HAP-1 (cell line): ENCODE measurements at regions not wholly inside any gene's neighbourhood (a gene's known extent, or its start where the extent isn't known, plus 50 kb on each side); places are given as distances from the start of the nearest gene placed in this dataset.
"Not testable (repeated sequence)": the region's sequence is repeated elsewhere in the genome, so short reads cannot be mapped to it uniquely, and the experiment has no call there.

Experiments
- DNase-seq, 2 experiments: peaks; one replicate each; pipeline ENCODE4 v3.0.0-alpha.2; 2016 to 2020; ENCODE audit warnings: low spot score in 2 of 2
- H3K27me3 ChIP-seq: fragments of 250-450 bp; sonication (Bioruptor Pico); 2 replicates; pipeline ENCODE4 v1.5.1; 2020; ENCODE audit warnings: low read depth, mild to moderate bottlenecking, moderate library complexity
- H3K36me3 ChIP-seq: fragments of 250-450 bp; sonication (Bioruptor Pico); replicated peaks from 2 replicates; pipeline ENCODE4 v1.5.1; 2020; ENCODE audit warnings: mild to moderate bottlenecking
- H3K4me1 ChIP-seq: fragments of 250-450 bp; sonication (Bioruptor Pico); 2 replicates; pipeline ENCODE4 v1.5.1; 2020; ENCODE audit warnings: mild to moderate bottlenecking
- H3K4me3 ChIP-seq: fragments of 250-450 bp; sonication (Bioruptor Pico); 2 replicates; pipeline ENCODE4 v1.5.1; 2020; ENCODE audit warnings: mild to moderate bottlenecking, moderate library complexity
- H3K9me3 ChIP-seq: fragments of 250-450 bp; sonication (Bioruptor Pico); 2 replicates; pipeline ENCODE4 v1.5.1; 2020; ENCODE audit warnings: mild to moderate bottlenecking, moderate library complexity
- in situ Hi-C: fragments of 300-500 bp; cut with MboI; formaldehyde crosslinking; loops from 3 replicates; pipeline ENCODE4 v1.14.3; 2020; ENCODE audit warnings: low sequenced_read_pairs, inconsistent platforms, mixed read lengths

- H3K36me3 ChIP-seq, H3K4me3 ChIP-seq, H3K4me1 ChIP-seq, DNase-seq, H3K27me3 ChIP-seq, H3K9me3 ChIP-seq, in situ Hi-C loops: not testable (repeated sequence)
These were observed 60.5 kb downstream of the GOLGA6L22 start for GRCh38 chr15:22519213-22519612.

GRCh38 chr15:22526537-22526936 is 67.8 kb downstream of the GOLGA6L22 start:
- H3K27me3 ChIP-seq, DNase-seq, H3K9me3 ChIP-seq, H3K4me3 ChIP-seq, in situ Hi-C loops, H3K4me1 ChIP-seq, H3K36me3 ChIP-seq: not testable (repeated sequence)

- in situ Hi-C loops, H3K36me3 ChIP-seq, H3K27me3 ChIP-seq, H3K9me3 ChIP-seq, H3K4me1 ChIP-seq, DNase-seq, H3K4me3 ChIP-seq: not testable (repeated sequence)
These were observed 68.3 kb downstream of the GOLGA6L22 start for GRCh38 chr15:22527016-22527415.

DNA sequence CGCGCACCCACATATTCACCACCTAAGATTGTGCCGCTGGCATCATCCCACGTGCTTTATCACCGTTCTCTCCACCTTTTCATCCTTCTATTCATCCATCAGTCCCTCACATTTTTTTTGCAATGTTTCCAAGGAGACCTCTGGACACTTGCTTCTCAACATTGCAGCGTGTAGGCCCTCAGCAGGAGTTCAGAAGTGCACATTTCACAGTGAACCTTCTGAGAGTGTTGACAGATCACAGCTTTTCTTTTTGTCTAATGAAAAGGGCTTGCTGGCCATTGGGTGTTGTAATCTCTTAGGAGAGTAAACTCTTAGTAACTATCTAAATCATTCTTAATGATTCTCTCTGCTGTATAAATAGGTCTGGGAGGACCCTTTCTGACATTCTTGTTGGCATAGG is 70.5 kb downstream of the GOLGA6L22 start:
- DNase-seq, H3K4me3 ChIP-seq, in situ Hi-C loops, H3K9me3 ChIP-seq, H3K4me1 ChIP-seq, H3K27me3 ChIP-seq, H3K36me3 ChIP-seq: not testable (repeated sequence)

- H3K9me3 ChIP-seq, H3K36me3 ChIP-seq, H3K4me1 ChIP-seq, DNase-seq, H3K27me3 ChIP-seq, in situ Hi-C loops, H3K4me3 ChIP-seq: not testable (repeated sequence)
These were observed 101.0 kb downstream of the GOLGA6L22 start for GRCh38 chr15:22559701-22560100.

GRCh38 chr15:22561716-22562115 is 103.0 kb downstream of the GOLGA6L22 start:
- H3K9me3 ChIP-seq, DNase-seq, H3K4me1 ChIP-seq, in situ Hi-C loops, H3K4me3 ChIP-seq, H3K36me3 ChIP-seq, H3K27me3 ChIP-seq: not testable (repeated sequence)

DNA sequence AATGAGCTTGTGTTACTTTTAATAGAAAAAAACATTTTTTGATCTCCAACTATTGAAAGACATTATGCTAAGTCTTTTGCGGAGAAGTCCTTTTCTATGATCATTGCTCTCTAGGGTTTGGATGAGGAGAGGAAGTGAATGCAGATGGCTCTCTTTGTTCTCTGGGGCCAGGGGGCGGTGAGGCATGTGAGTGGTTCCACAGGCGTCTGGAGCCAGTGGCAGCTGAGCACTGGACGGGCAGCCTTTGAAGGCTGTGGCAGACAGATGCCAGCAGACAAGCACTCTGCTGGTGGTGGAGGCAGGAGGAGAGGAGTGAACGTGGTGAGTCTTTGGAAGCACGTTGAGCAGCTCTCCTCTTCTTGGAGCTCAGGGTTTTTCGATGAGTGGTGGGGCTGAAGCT is 107.8 kb downstream of the GOLGA6L22 start:
- DNase-seq, H3K9me3 ChIP-seq, H3K36me3 ChIP-seq, in situ Hi-C loops, H3K4me1 ChIP-seq, H3K4me3 ChIP-seq, H3K27me3 ChIP-seq: not testable (repeated sequence)

- H3K27me3 ChIP-seq, DNase-seq, H3K36me3 ChIP-seq, in situ Hi-C loops, H3K9me3 ChIP-seq, H3K4me3 ChIP-seq, H3K4me1 ChIP-seq: not testable (repeated sequence)
These were observed 110.8 kb downstream of the GOLGA6L22 start for GRCh38 chr15:22569486-22569885.

DNA sequence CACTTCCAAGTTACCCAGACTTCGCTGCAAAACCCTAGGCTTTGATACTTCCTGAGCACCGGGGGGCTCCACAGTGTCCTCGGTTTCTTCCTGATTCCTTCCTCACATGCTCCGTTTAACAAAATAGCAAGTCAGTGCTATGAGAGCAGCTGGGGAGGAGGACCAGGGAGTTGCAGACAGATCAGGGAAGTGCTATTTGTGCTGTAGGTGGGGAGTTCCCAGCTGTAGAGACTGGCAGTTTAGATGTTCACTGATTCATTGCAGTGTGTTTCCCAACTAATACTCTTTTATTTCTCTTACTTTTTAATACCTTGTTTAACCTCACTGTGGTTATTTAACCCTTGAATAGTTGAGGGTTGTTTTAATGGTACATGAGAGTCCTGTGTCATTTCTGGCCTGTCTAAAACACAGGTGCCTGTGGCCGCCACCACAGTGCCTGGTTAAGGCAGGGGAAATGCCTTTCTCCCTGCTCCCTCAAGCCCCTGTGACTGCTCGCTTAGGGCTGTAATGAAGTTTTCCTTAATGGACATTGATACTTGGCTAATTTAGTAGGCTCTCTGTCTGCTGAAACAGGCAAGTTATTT is 113.5 kb downstream of the GOLGA6L22 start:
- in situ Hi-C loops, result not testable (repeated sequence)

DNA sequence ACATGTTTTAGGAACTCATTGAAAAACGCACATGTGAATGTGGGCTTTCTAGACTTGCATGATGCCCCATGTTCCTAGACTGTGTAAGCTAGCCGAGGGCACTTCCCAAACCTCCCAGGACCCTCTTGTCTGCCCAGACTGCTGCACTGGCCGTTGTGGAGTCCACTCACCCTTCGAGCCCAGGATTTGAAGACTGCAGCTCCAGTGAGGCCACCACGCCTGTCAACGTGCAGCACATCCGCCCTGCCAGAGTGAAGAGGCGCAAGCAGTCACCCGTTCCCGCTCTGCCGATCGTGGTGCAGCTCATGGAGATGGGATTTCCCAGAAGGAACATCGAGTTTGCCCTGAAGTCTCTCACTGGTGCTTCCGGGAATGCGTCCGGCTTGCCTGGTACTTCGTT is 114.1 kb downstream of the GOLGA6L22 start:
- H3K9me3 ChIP-seq, in situ Hi-C loops, H3K4me1 ChIP-seq, H3K4me3 ChIP-seq, DNase-seq, H3K36me3 ChIP-seq, H3K27me3 ChIP-seq: not testable (repeated sequence)

More for the DNA sequence above, 113.5 kb downstream of the GOLGA6L22 start:
- H3K4me3 ChIP-seq, H3K9me3 ChIP-seq, H3K4me1 ChIP-seq, DNase-seq, H3K27me3 ChIP-seq, H3K36me3 ChIP-seq: not testable (repeated sequence)

DNA sequence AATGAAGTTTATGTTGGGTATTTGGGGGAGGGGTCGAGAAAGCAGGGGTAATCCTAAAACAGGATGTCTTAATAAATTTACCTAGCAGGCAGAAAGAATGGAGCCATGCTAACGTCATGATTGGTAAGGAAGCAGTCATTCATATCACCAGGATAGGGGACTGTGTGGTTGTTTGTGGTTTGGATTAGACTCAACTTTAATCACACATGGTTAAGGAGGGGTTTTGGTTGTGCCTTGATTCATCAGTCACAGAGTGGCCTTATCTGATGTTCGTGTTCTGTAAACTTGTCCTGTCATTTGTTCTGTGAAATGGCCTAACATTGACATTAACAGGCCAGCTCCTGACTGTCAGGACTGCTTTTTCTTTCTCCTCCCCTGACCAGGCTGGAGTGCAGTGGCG is 119.1 kb downstream of the GOLGA6L22 start:
- H3K4me3 ChIP-seq, H3K27me3 ChIP-seq, DNase-seq, H3K9me3 ChIP-seq, H3K4me1 ChIP-seq, in situ Hi-C loops, H3K36me3 ChIP-seq: not testable (repeated sequence)

DNA sequence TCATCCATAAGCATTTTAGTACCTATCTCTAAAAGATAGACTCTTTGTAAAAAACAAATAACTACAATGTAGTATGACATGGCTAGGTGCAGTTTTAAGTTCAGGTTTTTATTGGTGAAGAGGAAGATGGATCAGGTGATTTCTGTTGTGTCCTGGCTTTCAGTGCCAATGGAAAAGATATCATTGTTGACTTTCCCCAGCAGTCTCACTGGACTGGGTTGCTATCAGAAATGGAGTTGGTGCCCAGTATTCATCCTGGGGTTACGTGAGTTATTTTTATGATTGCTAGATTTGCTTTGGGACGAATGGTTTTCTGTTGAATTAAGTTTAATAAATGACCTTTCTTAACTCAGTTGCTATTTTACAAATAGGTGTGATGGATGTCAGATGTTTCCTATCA is 120.5 kb downstream of the GOLGA6L22 start:
- H3K4me1 ChIP-seq, H3K27me3 ChIP-seq, H3K4me3 ChIP-seq, DNase-seq, H3K36me3 ChIP-seq, H3K9me3 ChIP-seq, in situ Hi-C loops: not testable (repeated sequence)

DNA sequence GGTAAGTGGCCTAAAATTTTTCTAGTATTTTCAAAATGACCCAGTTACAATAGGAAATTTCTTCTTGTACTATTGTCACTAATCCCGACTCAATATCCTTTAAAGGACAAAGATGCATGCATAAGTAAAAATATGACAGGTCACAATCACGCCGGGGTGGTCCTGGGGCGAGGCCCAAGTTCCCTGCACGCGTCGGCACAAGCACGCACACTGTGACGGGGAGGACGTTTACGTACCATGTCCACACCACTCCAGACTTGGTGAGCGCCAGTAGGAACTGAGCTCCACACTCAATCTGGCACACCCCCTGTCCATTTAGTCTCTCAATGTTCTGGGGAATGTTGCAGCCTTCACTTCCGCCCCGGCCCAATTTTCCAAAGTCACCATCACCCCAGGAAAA is 128.7 kb downstream of the GOLGA6L22 start:
- H3K27me3 ChIP-seq, in situ Hi-C loops, H3K9me3 ChIP-seq, H3K4me1 ChIP-seq, H3K4me3 ChIP-seq, H3K36me3 ChIP-seq, DNase-seq: not testable (repeated sequence)

DNA sequence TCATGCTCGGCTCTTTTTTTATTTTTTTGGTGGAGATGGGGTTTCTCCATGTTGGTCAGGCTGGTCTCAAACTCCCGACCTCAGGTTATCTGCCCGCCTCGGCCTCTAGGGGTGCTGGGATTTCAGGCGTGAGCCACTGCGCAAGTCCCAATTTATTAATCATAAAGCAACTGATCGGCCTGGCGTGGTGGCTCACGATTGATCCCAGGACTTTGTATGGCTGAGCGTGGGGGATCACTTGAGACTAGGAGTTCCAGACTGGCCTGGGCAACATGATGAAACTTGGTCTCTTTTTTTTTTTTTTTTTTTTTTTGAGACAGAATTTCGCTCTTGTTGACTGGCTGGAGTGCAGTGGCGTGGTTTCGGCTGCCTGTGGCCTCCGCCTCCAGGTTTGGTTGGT is 139.8 kb downstream of the GOLGA6L22 start:
- in situ Hi-C loops, result not testable (repeated sequence)

GRCh38 chr15:22599526-22600320 is 141.0 kb downstream of the GOLGA6L22 start:
- H3K36me3 ChIP-seq, DNase-seq, H3K27me3 ChIP-seq, in situ Hi-C loops, H3K4me1 ChIP-seq, H3K9me3 ChIP-seq, H3K4me3 ChIP-seq: not testable (repeated sequence)

More for the DNA sequence above, 139.8 kb downstream of the GOLGA6L22 start:
- not testable (repeated sequence) for H3K4me3 ChIP-seq, H3K4me1 ChIP-seq, DNase-seq, H3K36me3 ChIP-seq, H3K27me3 ChIP-seq, H3K9me3 ChIP-seq
